HCT116 (cell line): ENCODE measurements at regions not wholly inside any gene's neighbourhood (a gene's known extent, or its start where the extent isn't known, plus 50 kb on each side); places are given as distances from the start of the nearest gene placed in this dataset.

Experiments used
- ATAC-seq: fragments of 200-7000 bp; cut with Tn5 transposase; 2 replicates; pipeline ENCODE4 v1.9.1; 2020; ENCODE audit warnings: mild to moderate bottlenecking, moderate library complexity
- BruUV-seq: library from RNA; stranded (reverse); fragments of 400-500 nt; replicated peaks from 2 replicates; lab custom pipeline; 2021; lab: Mats Ljungman, UMichigan
- CTCF ChIA-PET: fragments of 300-600 bp; sonication (Branson Sonifier 250); formaldehyde crosslinking; loops from one replicate; lab custom pipeline; 2021; ENCODE audit warnings: antibody characterized with exemption; lab: Charles Lee
- POLR2A ChIA-PET: fragments of 300-600, 350-600 bp; sonication (Branson Sonifier 250); formaldehyde crosslinking; loops from one replicate; lab custom pipeline; 2021; ENCODE audit warnings: antibody characterized with exemption; lab: Charles Lee
- RAD21 ChIA-PET, 2 experiments: fragments of 300-600 bp; sonication (Branson Sonifier 250); formaldehyde crosslinking; loops; one replicate each; lab custom pipeline; 2023; ENCODE audit warnings: low total read pairs in 2 of 2; ENCODE audit not compliant: uncharacterized antibody in 2 of 2, unreplicated experiment in 2 of 2, low non-redundant PET in 1 of 2; lab: Charles Lee
- DNase-seq: peaks from one replicate; pipeline ENCODE4 v3.0.0-alpha.2; 2010; ENCODE audit warnings: low read depth, low spot score
- H2AFZ ChIP-seq: fragments of 200-600 bp; shearing (Covaris generic), sonication (generic); 2 replicates; pipeline ENCODE4 v1.6.1; 2017; ENCODE audit warnings: low read depth, mixed run types, mixed read lengths, antibody characterized with exemption, low read length; ENCODE audit not compliant: poor library complexity, severe bottlenecking
- H3K27ac ChIP-seq: 2 replicates; pipeline ENCODE4 v1.5.1; 2012; ENCODE audit warnings: low read depth, low read length
- H3K27me3 ChIP-seq: fragments of 200-600 bp; sonication (generic); 2 replicates; pipeline ENCODE4 v1.6.1; 2016; ENCODE audit warnings: mixed run types, low read length, mixed read lengths; ENCODE audit not compliant: insufficient read depth
- H3K36me3 ChIP-seq, 2 experiments: fragments of 200-500 bp in 1 of 2; fragments of 200-600 bp in 1 of 2; sonication (Bioruptor generic) in 1 of 2; sonication (generic) in 1 of 2; 2 replicates each; pipeline versions ENCODE4 v1.5.1 to v1.6.1; 2014 to 2016; ENCODE audit warnings: low read length in 2 of 2, inconsistent platforms in 1 of 2, mixed read lengths in 1 of 2, mixed run types in 1 of 2; ENCODE audit not compliant: insufficient read depth in 2 of 2, control insufficient read depth in 1 of 2
- H3K4me1 ChIP-seq, 2 experiments: fragments of 200-600 bp in 1 of 2; sonication (generic) in 1 of 2; 2 replicates each; pipeline versions ENCODE4 v1.5.1 to v1.6.1; 2012 to 2017; ENCODE audit warnings: low read length in 2 of 2, inconsistent platforms in 1 of 2, mild to moderate bottlenecking in 1 of 2, mixed read lengths in 1 of 2, mixed run types in 1 of 2, moderate library complexity in 1 of 2; ENCODE audit not compliant: insufficient read depth in 2 of 2, control insufficient read depth in 1 of 2
- H3K4me2 ChIP-seq: fragments of 200-600 bp; sonication (generic); 2 replicates; pipeline ENCODE4 v1.6.1; 2017; ENCODE audit warnings: mixed run types, low read length, mixed read lengths
- H3K4me3 ChIP-seq, 2 experiments: fragments of 200-600 bp in 1 of 2; sonication (generic) in 1 of 2; replicated peaks in 1 of 2; 2 replicates each; pipeline ENCODE4 v1.5.1; 2011 to 2016; ENCODE audit warnings: low read length in 2 of 2, control low read depth in 1 of 2, low read depth in 1 of 2, mild to moderate bottlenecking in 1 of 2, mixed read lengths in 1 of 2, mixed run types in 1 of 2
- H3K79me2 ChIP-seq: fragments of 200-600 bp; sonication (generic); 2 replicates; pipeline ENCODE4 v1.6.1; 2017; ENCODE audit warnings: mild to moderate bottlenecking, mixed run types, low read length, moderate library complexity, mixed read lengths; ENCODE audit not compliant: insufficient read depth
- H3K9ac ChIP-seq: fragments of 200-600 bp; sonication (generic); 2 replicates; pipeline ENCODE4 v1.6.1; 2016; ENCODE audit warnings: low read length, mixed read lengths
- H3K9me2 ChIP-seq: fragments of 200-600 bp; sonication (generic), shearing (Covaris generic); 2 replicates; pipeline ENCODE4 v1.6.1; 2017; ENCODE audit warnings: mixed run types, mild to moderate bottlenecking, moderate library complexity; ENCODE audit not compliant: insufficient read depth
- H3K9me3 ChIP-seq, 2 experiments: fragments of 200-500 bp in 1 of 2; fragments of 200-600 bp in 1 of 2; sonication (Bioruptor generic) in 1 of 2; sonication (generic) in 1 of 2; 2 replicates each; pipeline ENCODE4 v1.6.1; 2014 to 2017; ENCODE audit warnings: low read length in 2 of 2, mixed read lengths in 2 of 2, inconsistent platforms in 1 of 2, low read depth in 1 of 2, mild to moderate bottlenecking in 1 of 2, mixed run types in 1 of 2, moderate library complexity in 1 of 2; ENCODE audit not compliant: control insufficient read depth in 1 of 2, insufficient read depth in 1 of 2
- H4K20me1 ChIP-seq: fragments of 200-600 bp; sonication (generic), shearing (Covaris generic); 2 replicates; pipeline ENCODE4 v1.6.1; 2017; ENCODE audit warnings: mixed run types, mild to moderate bottlenecking, moderate library complexity; ENCODE audit not compliant: insufficient read depth
- CBX3 ChIP-seq: IDR thresholded peaks from 2 replicates; pipeline ENCODE4 v1.6.1; 2012; ENCODE audit warnings: low read depth
- CEBPB ChIP-seq: IDR thresholded peaks from 2 replicates; pipeline ENCODE4 v1.6.1; 2012; ENCODE audit warnings: low read depth
- EGR1 ChIP-seq: IDR thresholded peaks from 2 replicates; pipeline ENCODE4 v1.6.1; 2012; ENCODE audit warnings: low read depth
- ELF1 ChIP-seq: IDR thresholded peaks from 2 replicates; pipeline ENCODE4 v1.6.1; 2012; ENCODE audit warnings: low read depth, borderline replicate concordance
- EZH2 ChIP-seq: fragments of 200-600 bp; sonication (generic); IDR thresholded peaks from 2 replicates; pipeline ENCODE4 v1.6.1; 2017; ENCODE audit warnings: antibody characterized with exemption, mixed run types
- EZH2phosphoT487 ChIP-seq: fragments of 200-600 bp; IDR thresholded peaks from 2 replicates; pipeline ENCODE4 v1.6.1; 2018; ENCODE audit warnings: antibody characterized with exemption, borderline replicate concordance
- FOSL1 ChIP-seq: IDR thresholded peaks from 2 replicates; pipeline ENCODE4 v1.6.1; 2012; ENCODE audit warnings: low read depth
- JUND ChIP-seq: IDR thresholded peaks from 2 replicates; pipeline ENCODE4 v1.6.1; 2012
- POLR2AphosphoS5 ChIP-seq: IDR thresholded peaks from 2 replicates; pipeline ENCODE4 v1.6.1; 2011; ENCODE audit warnings: mild to moderate bottlenecking, low read depth, low read length, moderate library complexity
- SP1 ChIP-seq: IDR thresholded peaks from 2 replicates; pipeline ENCODE4 v1.6.1; 2012; ENCODE audit warnings: low read depth
- SRF ChIP-seq: IDR thresholded peaks from 2 replicates; pipeline ENCODE4 v1.6.1; 2012; ENCODE audit warnings: low read depth
- ZNF274 ChIP-seq: fragments of 200-500 bp; sonication (Bioruptor generic); IDR thresholded peaks from 2 replicates; pipeline ENCODE4 v1.6.1; 2014; ENCODE audit warnings: mild to moderate bottlenecking, low read depth, low read length, inconsistent platforms
- intact Hi-C: fragments of 100-400 bp; cut with micrococcal nuclease; formaldehyde crosslinking; loops from 2 replicates; pipeline ENCODE4 v1.10.0; 2022
- TF ChIP-seq, protein P1 (sequence below), 3 experiments: fragments of 200-600 bp in 1 of 3; sonication (generic) in 1 of 3; IDR thresholded peaks in 2 of 3; conservative IDR thresholded peaks in 1 of 3; 2 replicates each; pipeline ENCODE4 v1.5.1; 2012 to 2017; ENCODE audit warnings: low read depth in 2 of 3, low read length in 2 of 3, antibody characterized with exemption in 1 of 3, borderline replicate concordance in 1 of 3, control low read depth in 1 of 3, mild to moderate bottlenecking in 1 of 3, mixed read lengths in 1 of 3, mixed run types in 1 of 3, moderate library complexity in 1 of 3; ENCODE audit not compliant: insufficient read depth in 1 of 3
- TF ChIP-seq, protein P2 (sequence below): IDR thresholded peaks from 2 replicates; pipeline ENCODE4 v1.6.1; 2012
- TF ChIP-seq, protein P3 (sequence below): IDR thresholded peaks from 2 replicates; pipeline ENCODE4 v1.6.1; 2012; ENCODE audit warnings: low read depth
- TF ChIP-seq, protein P4 (sequence below): IDR thresholded peaks from 2 replicates; pipeline ENCODE4 v1.6.1; 2012

DNA sequence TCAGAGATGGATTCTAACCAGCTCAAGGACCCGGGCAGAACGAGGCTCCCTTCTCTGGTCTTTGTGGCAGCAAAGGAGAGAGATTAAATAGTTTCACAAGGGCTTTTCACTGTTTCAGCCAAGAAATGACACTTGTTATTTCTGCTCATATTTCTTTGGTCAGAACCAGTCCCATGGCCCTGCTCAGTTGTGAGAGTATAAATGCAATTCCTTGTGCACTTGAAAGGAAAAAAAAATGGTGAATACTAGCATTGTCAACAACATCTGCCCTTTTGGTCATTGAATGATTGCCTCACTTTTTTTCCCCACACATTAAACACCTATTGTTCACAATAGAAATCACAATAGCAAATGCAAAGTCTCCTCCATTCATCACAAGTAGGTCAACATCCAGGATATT is 104.4 kb downstream of the RDH14 start:
- no peak overlapping the region for H3K4me3 ChIP-seq
- H3K4me1 ChIP-seq: no peaks in the 10 kb centered on the region
- H3K27ac ChIP-seq: no peak overlapping the region
- DNase-seq: no peak
- no peaks in the 10 kb centered on the region for H3K79me2 ChIP-seq
- no peaks in the 10 kb centered on the region for H3K9me2 ChIP-seq
- no peaks in the 10 kb centered on the region for H3K36me3 ChIP-seq
- no peaks in the 10 kb centered on the region for H3K9me3 ChIP-seq
- no peaks in the 10 kb centered on the region for H4K20me1 ChIP-seq
- BruUV-seq: no TSS peak
- no peak overlapping the region for H3K9ac ChIP-seq
- no peak for ATAC-seq
- RAD21 ChIA-PET: no interaction called here
- H3K4me2 ChIP-seq: no peak overlapping the region
- CTCF ChIA-PET: no interaction called here
- H3K27me3 ChIP-seq: peaks cover 44% of the 10 kb centered on the region
- intact Hi-C loops: no loop called here
- POLR2A ChIA-PET: no interaction called here
- H2AFZ ChIP-seq: no peak overlapping the region
- TF ChIP-seq EZH2 (no peak), CBX3 (no peak), ELF1 (no peak), ZNF274 (no peak), FOSL1 (no peak), SP1 (no peak), EZH2phosphoT487 (no peak), SRF (no peak), EGR1 (no peak), POLR2AphosphoS5 (no peak), JUND (no peak), CEBPB (no peak)
- TF ChIP-seq, protein P1, sequence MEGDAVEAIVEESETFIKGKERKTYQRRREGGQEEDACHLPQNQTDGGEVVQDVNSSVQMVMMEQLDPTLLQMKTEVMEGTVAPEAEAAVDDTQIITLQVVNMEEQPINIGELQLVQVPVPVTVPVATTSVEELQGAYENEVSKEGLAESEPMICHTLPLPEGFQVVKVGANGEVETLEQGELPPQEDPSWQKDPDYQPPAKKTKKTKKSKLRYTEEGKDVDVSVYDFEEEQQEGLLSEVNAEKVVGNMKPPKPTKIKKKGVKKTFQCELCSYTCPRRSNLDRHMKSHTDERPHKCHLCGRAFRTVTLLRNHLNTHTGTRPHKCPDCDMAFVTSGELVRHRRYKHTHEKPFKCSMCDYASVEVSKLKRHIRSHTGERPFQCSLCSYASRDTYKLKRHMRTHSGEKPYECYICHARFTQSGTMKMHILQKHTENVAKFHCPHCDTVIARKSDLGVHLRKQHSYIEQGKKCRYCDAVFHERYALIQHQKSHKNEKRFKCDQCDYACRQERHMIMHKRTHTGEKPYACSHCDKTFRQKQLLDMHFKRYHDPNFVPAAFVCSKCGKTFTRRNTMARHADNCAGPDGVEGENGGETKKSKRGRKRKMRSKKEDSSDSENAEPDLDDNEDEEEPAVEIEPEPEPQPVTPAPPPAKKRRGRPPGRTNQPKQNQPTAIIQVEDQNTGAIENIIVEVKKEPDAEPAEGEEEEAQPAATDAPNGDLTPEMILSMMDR (IDR thresholded peaks at IDR 0.05 in 2 of 3, conservative IDR thresholded peaks at IDR 0.05 in 1 of 3; ENCODE audit: borderline replicate concordance in 1 of 3, insufficient read depth in 1 of 3, low read depth in 2 of 3, low read length in 2 of 3): no peak
- TF ChIP-seq, protein P2, sequence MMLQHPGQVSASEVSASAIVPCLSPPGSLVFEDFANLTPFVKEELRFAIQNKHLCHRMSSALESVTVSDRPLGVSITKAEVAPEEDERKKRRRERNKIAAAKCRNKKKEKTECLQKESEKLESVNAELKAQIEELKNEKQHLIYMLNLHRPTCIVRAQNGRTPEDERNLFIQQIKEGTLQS: no peak
- TF ChIP-seq, protein P3, sequence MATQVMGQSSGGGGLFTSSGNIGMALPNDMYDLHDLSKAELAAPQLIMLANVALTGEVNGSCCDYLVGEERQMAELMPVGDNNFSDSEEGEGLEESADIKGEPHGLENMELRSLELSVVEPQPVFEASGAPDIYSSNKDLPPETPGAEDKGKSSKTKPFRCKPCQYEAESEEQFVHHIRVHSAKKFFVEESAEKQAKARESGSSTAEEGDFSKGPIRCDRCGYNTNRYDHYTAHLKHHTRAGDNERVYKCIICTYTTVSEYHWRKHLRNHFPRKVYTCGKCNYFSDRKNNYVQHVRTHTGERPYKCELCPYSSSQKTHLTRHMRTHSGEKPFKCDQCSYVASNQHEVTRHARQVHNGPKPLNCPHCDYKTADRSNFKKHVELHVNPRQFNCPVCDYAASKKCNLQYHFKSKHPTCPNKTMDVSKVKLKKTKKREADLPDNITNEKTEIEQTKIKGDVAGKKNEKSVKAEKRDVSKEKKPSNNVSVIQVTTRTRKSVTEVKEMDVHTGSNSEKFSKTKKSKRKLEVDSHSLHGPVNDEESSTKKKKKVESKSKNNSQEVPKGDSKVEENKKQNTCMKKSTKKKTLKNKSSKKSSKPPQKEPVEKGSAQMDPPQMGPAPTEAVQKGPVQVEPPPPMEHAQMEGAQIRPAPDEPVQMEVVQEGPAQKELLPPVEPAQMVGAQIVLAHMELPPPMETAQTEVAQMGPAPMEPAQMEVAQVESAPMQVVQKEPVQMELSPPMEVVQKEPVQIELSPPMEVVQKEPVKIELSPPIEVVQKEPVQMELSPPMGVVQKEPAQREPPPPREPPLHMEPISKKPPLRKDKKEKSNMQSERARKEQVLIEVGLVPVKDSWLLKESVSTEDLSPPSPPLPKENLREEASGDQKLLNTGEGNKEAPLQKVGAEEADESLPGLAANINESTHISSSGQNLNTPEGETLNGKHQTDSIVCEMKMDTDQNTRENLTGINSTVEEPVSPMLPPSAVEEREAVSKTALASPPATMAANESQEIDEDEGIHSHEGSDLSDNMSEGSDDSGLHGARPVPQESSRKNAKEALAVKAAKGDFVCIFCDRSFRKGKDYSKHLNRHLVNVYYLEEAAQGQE: no peak
- TF ChIP-seq, protein P4, sequence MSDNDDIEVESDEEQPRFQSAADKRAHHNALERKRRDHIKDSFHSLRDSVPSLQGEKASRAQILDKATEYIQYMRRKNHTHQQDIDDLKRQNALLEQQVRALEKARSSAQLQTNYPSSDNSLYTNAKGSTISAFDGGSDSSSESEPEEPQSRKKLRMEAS: no peak
